GM23248 (cell line): ENCODE measurements at regions not wholly inside any gene's neighbourhood (a gene's known extent, or its start where the extent isn't known, plus 50 kb on each side); places are given as distances from the start of the nearest gene placed in this dataset.

ENCODE experiments used
- DNase-seq: peaks from one replicate; pipeline ENCODE4 v3.0.0-alpha.2; 2015
- H2AFZ ChIP-seq: fragments of 200-600 bp; sonication (generic); 2 replicates; pipeline ENCODE4 v1.6.1; 2016; ENCODE audit warnings: antibody characterized with exemption
- H3F3A ChIP-seq: fragments of 200-600 bp; sonication (generic); 2 replicates; pipeline ENCODE4 v1.6.1; 2016; ENCODE audit warnings: mild to moderate bottlenecking, antibody characterized with exemption, mixed run types; ENCODE audit not compliant: insufficient read depth
- H3K27ac ChIP-seq: fragments of 200-600 bp; sonication (generic); 2 replicates; pipeline ENCODE4 v1.5.1; 2016; ENCODE audit warnings: mild to moderate bottlenecking
- H3K27me3 ChIP-seq: fragments of 200-600 bp; sonication (generic); replicated peaks from 2 replicates; pipeline ENCODE4 v1.6.1; 2016; ENCODE audit warnings: mild to moderate bottlenecking; ENCODE audit not compliant: insufficient read depth
- H3K36me3 ChIP-seq: fragments of 200-600 bp; sonication (generic); 2 replicates; pipeline ENCODE4 v1.6.1; 2016; ENCODE audit warnings: low read depth, mild to moderate bottlenecking
- H3K4me1 ChIP-seq: fragments of 200-600 bp; sonication (generic); 2 replicates; pipeline ENCODE4 v1.6.1; 2016; ENCODE audit warnings: mild to moderate bottlenecking; ENCODE audit not compliant: insufficient read depth
- H3K4me2 ChIP-seq: fragments of 200-600 bp; sonication (generic); one replicate; pipeline ENCODE4 v1.6.1; 2016; ENCODE audit warnings: mild to moderate bottlenecking; ENCODE audit not compliant: unreplicated experiment
- H3K4me3 ChIP-seq: fragments of 200-600 bp; sonication (generic); 2 replicates; pipeline ENCODE4 v1.5.1; 2016; ENCODE audit warnings: mild to moderate bottlenecking
- H3K79me2 ChIP-seq: fragments of 200-600 bp; sonication (generic); 2 replicates; pipeline ENCODE4 v1.6.1; 2016; ENCODE audit warnings: mild to moderate bottlenecking; ENCODE audit not compliant: insufficient read depth
- H3K9ac ChIP-seq: fragments of 200-600 bp; sonication (generic); 2 replicates; pipeline ENCODE4 v1.6.1; 2016; ENCODE audit warnings: mild to moderate bottlenecking
- H3K9me2 ChIP-seq: fragments of 200-600 bp; sonication (generic); 2 replicates; pipeline ENCODE4 v1.6.1; 2016; ENCODE audit warnings: mixed run types, mild to moderate bottlenecking, moderate library complexity; ENCODE audit not compliant: insufficient read depth
- H3K9me3 ChIP-seq: fragments of 200-600 bp; sonication (generic); one replicate; pipeline ENCODE4 v1.6.1; 2017; ENCODE audit warnings: low read depth
- H4K20me1 ChIP-seq: fragments of 200-600 bp; sonication (generic); 2 replicates; pipeline ENCODE4 v1.6.0; 2016; ENCODE audit not compliant: insufficient read depth
- EZH2 ChIP-seq: fragments of 200-600 bp; sonication (generic); IDR thresholded peaks from 2 replicates; pipeline ENCODE4 v1.6.1; 2018; ENCODE audit warnings: antibody characterized with exemption, mild to moderate bottlenecking; ENCODE audit not compliant: insufficient read depth, poor library complexity, severe bottlenecking
- EZH2phosphoT487 ChIP-seq: fragments of 200-600 bp; sonication (generic); IDR thresholded peaks from 2 replicates; pipeline ENCODE4 v1.6.1; 2018; ENCODE audit warnings: antibody characterized with exemption, moderate library complexity, mild to moderate bottlenecking, low read depth; ENCODE audit not compliant: insufficient read depth
- WGBS, 2 experiments: methylation state at CpG; one replicate each; pipeline ENCODE4 v1.1.6; 2015 to 2017; ENCODE audit warnings: low lambda C conversion rate in 2 of 2, low coverage in 1 of 2; ENCODE audit errors: missing lambda C conversion rate in 2 of 2; 5-methylcytosine and 5-hydroxymethylcytosine counted together
- in situ Hi-C: fragments of 300-500 bp; cut with MboI; formaldehyde crosslinking; loops from 2 replicates; pipeline ENCODE4 v1.15.0; 2020

GRCh38 chr1:88457197-88457596, 226.9 kb upstream of the PKN2 start:
- Histone ChIP-seq H3K79me2 (no peaks in the 10 kb centered on the region), H3K4me2 (no peak overlapping the region), H3K36me3 (no peaks in the 10 kb centered on the region), H3K27me3 (no peaks in the 10 kb centered on the region), H4K20me1 (no peaks in the 10 kb centered on the region), H3K4me1 (no peaks in the 10 kb centered on the region), H3F3A (no peaks in the 10 kb centered on the region), H3K9me3 (no peaks in the 10 kb centered on the region), H3K9ac (no peak overlapping the region), H2AFZ (no peak overlapping the region), H3K27ac (no peak overlapping the region), H3K9me2 (no peaks in the 10 kb centered on the region), H3K4me3 (no peak overlapping the region)
- 86 to 92% methylated on average over 5 of the region's 5 CpGs for WGBS, 2 experiments
- TF ChIP-seq EZH2phosphoT487, result no peak
- no peak for TF ChIP-seq EZH2
- DNase-seq, result no peak
- in situ Hi-C loops, result no loop called here

GRCh38 chr1:88461007-88461406, 223.1 kb upstream of the PKN2 start:
- Histone ChIP-seq H2AFZ (no peak overlapping the region), H3K4me3 (no peak overlapping the region), H3K9ac (no peak overlapping the region), H3K4me2 (no peak overlapping the region), H3K79me2 (no peaks in the 10 kb centered on the region), H3K36me3 (no peaks in the 10 kb centered on the region), H3F3A (no peaks in the 10 kb centered on the region; the same call in 1 of the 2 replicates), H3K4me1 (no peaks in the 10 kb centered on the region), H3K27me3 (no peaks in the 10 kb centered on the region), H3K9me2 (no peaks in the 10 kb centered on the region), H3K9me3 (no peaks in the 10 kb centered on the region), H4K20me1 (no peaks in the 10 kb centered on the region), H3K27ac (no peak overlapping the region)
- WGBS, 2 experiments, result 86 to 94% methylated on average over 2 of the region's 2 CpGs
- in situ Hi-C loops, result no loop called here
- TF ChIP-seq EZH2 (no peak), EZH2phosphoT487 (no peak)
- DNase-seq, result no peak

GRCh38 chr1:88462096-88462487, 222.0 kb upstream of the PKN2 start:
- H3K9me2 ChIP-seq, result no peaks in the 10 kb centered on the region
- 6 to 8% methylated on average over 6 of the region's 6 CpGs for WGBS, 2 experiments
- in situ Hi-C loops, result no loop called here
- H3K36me3 ChIP-seq, result no peaks in the 10 kb centered on the region
- no peaks in the 10 kb centered on the region for H4K20me1 ChIP-seq
- no peaks in the 10 kb centered on the region for H3K4me1 ChIP-seq
- H3K79me2 ChIP-seq, result no peaks in the 10 kb centered on the region
- H3K4me2 ChIP-seq, result peak overlapping the region; percentile 83
- H3F3A ChIP-seq, result no peaks in the 10 kb centered on the region; the same call in 1 of the 2 replicates
- H3K27ac ChIP-seq, result no peak overlapping the region
- H2AFZ ChIP-seq, result peak overlapping the region; percentile 94
- TF ChIP-seq EZH2phosphoT487, result no peak
- TF ChIP-seq EZH2, result no peak
- H3K4me3 ChIP-seq, result peak overlapping the region; percentile 71
- no peaks in the 10 kb centered on the region for H3K27me3 ChIP-seq
- peak overlapping the region; percentile 66; the same call in 1 of the 2 replicates for H3K9ac ChIP-seq
- H3K9me3 ChIP-seq, result no peaks in the 10 kb centered on the region
- DNase-seq, result no peak

GRCh38 chr1:88462488-88463261, 221.4 kb upstream of the PKN2 start:
- TF ChIP-seq EZH2phosphoT487, result no peak
- no peak for TF ChIP-seq EZH2
- peak; percentile 75 for DNase-seq
- Histone ChIP-seq H3K4me3 (peak overlapping the region; percentile 71), H3K79me2 (no peaks in the 10 kb centered on the region), H3K9me3 (no peaks in the 10 kb centered on the region), H3K4me2 (peak overlapping the region; percentile 83), H3K9me2 (no peaks in the 10 kb centered on the region), H4K20me1 (no peaks in the 10 kb centered on the region), H3K4me1 (no peaks in the 10 kb centered on the region), H2AFZ (peak overlapping the region; percentile 94), H3K27ac (no peak overlapping the region), H3F3A (no peaks in the 10 kb centered on the region; the same call in 1 of the 2 replicates), H3K27me3 (no peaks in the 10 kb centered on the region), H3K9ac (peak overlapping the region; percentile 66), H3K36me3 (no peaks in the 10 kb centered on the region)
- in situ Hi-C loops, result no loop called here
- WGBS, 2 experiments, result 3 to 4% methylated on average over 32 to 49 of the region's 69 CpGs
